Glomerular visceral epithelial cell (primary cell): ENCODE measurements at regions not wholly inside any gene's neighbourhood (a gene's known extent, or its start where the extent isn't known, plus 50 kb on each side); places are given as distances from the start of the nearest gene placed in this dataset.

Experiments
- DNase-seq: peaks from one replicate; pipeline ENCODE4 v3.0.0-alpha.2; 2016; ENCODE audit errors: extremely low spot score

GRCh38 chr10:3906511-3907111 is 121.6 kb upstream of the KLF6 start:
- DNase-seq = no peak

- no peak for DNase-seq
Observed at GRCh38 chr10:3904419-3904960, 119.5 kb upstream of the KLF6 start.

- no peak for DNase-seq
Observed at GRCh38 chr10:3902809-3903410, 117.9 kb upstream of the KLF6 start.

GRCh38 chr10:3902054-3902808 is 117.2 kb upstream of the KLF6 start:
- peak; percentile 57 for DNase-seq

GRCh38 chr10:3901370-3901769 is 116.4 kb upstream of the KLF6 start:
- peak; percentile 34 for DNase-seq

- DNase-seq = no peak
Observed at GRCh38 chr10:3900391-3900790, 115.4 kb upstream of the KLF6 start.

GRCh38 chr10:3898821-3899220 is 113.8 kb upstream of the KLF6 start:
- DNase-seq = no peak

- peak; percentile 36 for DNase-seq
Observed at GRCh38 chr10:3897156-3897555, 112.1 kb upstream of the KLF6 start.

- no peak for DNase-seq
Observed at GRCh38 chr10:3896161-3896560, 111.2 kb upstream of the KLF6 start.

- no peak for DNase-seq
Observed at GRCh38 chr10:3895045-3895631, 110.1 kb upstream of the KLF6 start.

GRCh38 chr10:3893901-3894563 is 109.0 kb upstream of the KLF6 start:
- DNase-seq = no peak

- DNase-seq = no peak
Observed at GRCh38 chr10:3892440-3893425, 107.7 kb upstream of the KLF6 start.

- no peak for DNase-seq
Observed at GRCh38 chr10:3891396-3891795, 106.4 kb upstream of the KLF6 start.

GRCh38 chr10:3890602-3891352 is 105.8 kb upstream of the KLF6 start:
- DNase-seq = no peak

- peak; percentile 96 for DNase-seq
Observed at GRCh38 chr10:3889961-3890522, 105.0 kb upstream of the KLF6 start.

GRCh38 chr10:3887885-3888476 is 103.0 kb upstream of the KLF6 start:
- DNase-seq = peak; percentile 92

- DNase-seq = peak; percentile 62
Observed at GRCh38 chr10:3887404-3887803, 102.4 kb upstream of the KLF6 start.

GRCh38 chr10:3886641-3887251 is 101.7 kb upstream of the KLF6 start:
- peak; percentile 93 for DNase-seq

- DNase-seq = peak; percentile 81
Observed at GRCh38 chr10:3886191-3886590, 101.2 kb upstream of the KLF6 start.
